GM12874 (cell line): ENCODE measurements at regions not wholly inside any gene's neighbourhood (a gene's known extent, or its start where the extent isn't known, plus 50 kb on each side); places are given as distances from the start of the nearest gene placed in this dataset.

Source experiments
- CTCF ChIP-seq: IDR thresholded peaks from 2 replicates; pipeline ENCODE4 v1.5.1; 2011; ENCODE audit warnings: low read depth, mild to moderate bottlenecking, control low read depth, low read length, moderate library complexity; ENCODE audit not compliant: insufficient read depth

GRCh38 chr5:17838469-17838868, 204.2 kb downstream of the TAF11L14 start:
- TF ChIP-seq CTCF = no peak

GRCh38 chr5:17839848-17840247, 205.6 kb downstream of the TAF11L14 start:
- no peak for TF ChIP-seq CTCF

- no peak for TF ChIP-seq CTCF
These were observed 212.2 kb downstream of the TAF11L14 start for GRCh38 chr5:17846496-17846895.

- TF ChIP-seq CTCF = no peak
These were observed 213.0 kb downstream of the TAF11L14 start for GRCh38 chr5:17847286-17847685.

- no peak for TF ChIP-seq CTCF
These were observed 217.9 kb downstream of the TAF11L14 start for GRCh38 chr5:17852111-17852510.

- no peak for TF ChIP-seq CTCF
These were observed 218.5 kb downstream of the TAF11L14 start for GRCh38 chr5:17852740-17853139.

GRCh38 chr5:17854901-17855300, 220.6 kb downstream of the TAF11L14 start:
- no peak for TF ChIP-seq CTCF
